ENCODE measurements at regions not wholly inside any gene's neighbourhood (a gene's known extent, or its start where the extent isn't known, plus 50 kb on each side); places are given as distances from the start of the nearest gene placed in this dataset.

DNA sequence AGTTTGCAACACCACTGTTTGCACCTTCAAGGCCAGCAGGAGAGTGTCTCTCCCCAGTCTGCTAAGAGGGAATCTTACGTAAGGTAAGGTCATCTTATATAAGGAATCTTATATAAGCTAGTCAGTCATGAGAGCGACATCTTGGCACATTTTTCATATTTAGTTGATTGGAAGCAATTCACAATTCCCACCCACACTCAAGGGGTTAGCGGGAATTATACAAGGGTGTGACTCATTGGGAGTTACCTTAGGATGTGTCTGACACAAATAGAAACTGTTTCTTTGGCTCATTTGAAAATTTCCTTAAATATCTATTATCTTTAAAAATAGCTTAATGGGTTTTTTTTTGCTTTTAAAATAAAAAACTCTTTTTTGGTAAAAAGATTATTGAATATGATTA, 62.1 kb upstream of the GRPR start:
- TF ChIP-seq, protein P1, sequence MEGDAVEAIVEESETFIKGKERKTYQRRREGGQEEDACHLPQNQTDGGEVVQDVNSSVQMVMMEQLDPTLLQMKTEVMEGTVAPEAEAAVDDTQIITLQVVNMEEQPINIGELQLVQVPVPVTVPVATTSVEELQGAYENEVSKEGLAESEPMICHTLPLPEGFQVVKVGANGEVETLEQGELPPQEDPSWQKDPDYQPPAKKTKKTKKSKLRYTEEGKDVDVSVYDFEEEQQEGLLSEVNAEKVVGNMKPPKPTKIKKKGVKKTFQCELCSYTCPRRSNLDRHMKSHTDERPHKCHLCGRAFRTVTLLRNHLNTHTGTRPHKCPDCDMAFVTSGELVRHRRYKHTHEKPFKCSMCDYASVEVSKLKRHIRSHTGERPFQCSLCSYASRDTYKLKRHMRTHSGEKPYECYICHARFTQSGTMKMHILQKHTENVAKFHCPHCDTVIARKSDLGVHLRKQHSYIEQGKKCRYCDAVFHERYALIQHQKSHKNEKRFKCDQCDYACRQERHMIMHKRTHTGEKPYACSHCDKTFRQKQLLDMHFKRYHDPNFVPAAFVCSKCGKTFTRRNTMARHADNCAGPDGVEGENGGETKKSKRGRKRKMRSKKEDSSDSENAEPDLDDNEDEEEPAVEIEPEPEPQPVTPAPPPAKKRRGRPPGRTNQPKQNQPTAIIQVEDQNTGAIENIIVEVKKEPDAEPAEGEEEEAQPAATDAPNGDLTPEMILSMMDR (IDR thresholded peaks at IDR 0.05), result no peak
- TF ChIP-seq POLR2AphosphoS5 (IDR thresholded peaks at IDR 0.05; ENCODE audit: low read depth, low read length), result no peak
- TF ChIP-seq, protein P2, sequence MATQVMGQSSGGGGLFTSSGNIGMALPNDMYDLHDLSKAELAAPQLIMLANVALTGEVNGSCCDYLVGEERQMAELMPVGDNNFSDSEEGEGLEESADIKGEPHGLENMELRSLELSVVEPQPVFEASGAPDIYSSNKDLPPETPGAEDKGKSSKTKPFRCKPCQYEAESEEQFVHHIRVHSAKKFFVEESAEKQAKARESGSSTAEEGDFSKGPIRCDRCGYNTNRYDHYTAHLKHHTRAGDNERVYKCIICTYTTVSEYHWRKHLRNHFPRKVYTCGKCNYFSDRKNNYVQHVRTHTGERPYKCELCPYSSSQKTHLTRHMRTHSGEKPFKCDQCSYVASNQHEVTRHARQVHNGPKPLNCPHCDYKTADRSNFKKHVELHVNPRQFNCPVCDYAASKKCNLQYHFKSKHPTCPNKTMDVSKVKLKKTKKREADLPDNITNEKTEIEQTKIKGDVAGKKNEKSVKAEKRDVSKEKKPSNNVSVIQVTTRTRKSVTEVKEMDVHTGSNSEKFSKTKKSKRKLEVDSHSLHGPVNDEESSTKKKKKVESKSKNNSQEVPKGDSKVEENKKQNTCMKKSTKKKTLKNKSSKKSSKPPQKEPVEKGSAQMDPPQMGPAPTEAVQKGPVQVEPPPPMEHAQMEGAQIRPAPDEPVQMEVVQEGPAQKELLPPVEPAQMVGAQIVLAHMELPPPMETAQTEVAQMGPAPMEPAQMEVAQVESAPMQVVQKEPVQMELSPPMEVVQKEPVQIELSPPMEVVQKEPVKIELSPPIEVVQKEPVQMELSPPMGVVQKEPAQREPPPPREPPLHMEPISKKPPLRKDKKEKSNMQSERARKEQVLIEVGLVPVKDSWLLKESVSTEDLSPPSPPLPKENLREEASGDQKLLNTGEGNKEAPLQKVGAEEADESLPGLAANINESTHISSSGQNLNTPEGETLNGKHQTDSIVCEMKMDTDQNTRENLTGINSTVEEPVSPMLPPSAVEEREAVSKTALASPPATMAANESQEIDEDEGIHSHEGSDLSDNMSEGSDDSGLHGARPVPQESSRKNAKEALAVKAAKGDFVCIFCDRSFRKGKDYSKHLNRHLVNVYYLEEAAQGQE (IDR thresholded peaks at IDR 0.05; ENCODE audit: insufficient read depth in 1 of 2, low read depth in 2 of 2, low read length in 1 of 2), result no peak
- TF ChIP-seq TCF7L2 (IDR thresholded peaks at IDR 0.05; ENCODE audit: low read depth, low read length), result no peak
- no peak for TF ChIP-seq SIN3A (IDR thresholded peaks at IDR 0.05; ENCODE audit: borderline replicate concordance, insufficient read depth, low read depth, low read length)

Data from Panc1 (cell line).